ENCODE measurements at regions not wholly inside any gene's neighbourhood (a gene's known extent, or its start where the extent isn't known, plus 50 kb on each side); places are given as distances from the start of the nearest gene placed in this dataset.

DNA sequence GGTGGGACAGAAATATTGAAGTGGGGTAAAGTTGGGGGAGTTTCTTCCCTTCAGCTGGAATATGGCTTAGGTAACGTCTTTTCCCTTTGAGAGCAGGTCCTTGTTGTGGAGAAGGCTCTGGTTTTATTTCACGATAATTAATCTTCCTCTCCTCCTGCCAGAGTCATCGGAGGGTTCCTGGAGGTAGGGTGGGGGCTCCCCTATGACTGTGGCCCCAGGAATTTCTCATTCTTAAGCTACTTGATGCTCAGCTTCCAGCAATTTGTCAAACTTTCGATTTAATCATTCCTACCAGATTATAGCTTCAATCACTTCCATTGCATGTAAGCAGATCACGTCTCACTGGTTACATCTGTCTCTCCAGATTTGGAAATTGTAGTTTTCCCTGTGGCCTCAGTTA is 242.8 kb upstream of the PLET1 start:
- WGBS, 4 donors: 70 to 78% (median 75%) methylated on average over 5 of the region's 5 CpGs
- ATAC-seq (no peak), DNase-seq (no peak)
- no peak overlapping the region for H3K4me3 ChIP-seq
- H3K27me3 ChIP-seq: no peaks in the 10 kb centered on the region
- no peak overlapping the region for H3K27ac ChIP-seq
- no peaks in the 10 kb centered on the region for H3K9me3 ChIP-seq
- TF ChIP-seq, protein P1, sequence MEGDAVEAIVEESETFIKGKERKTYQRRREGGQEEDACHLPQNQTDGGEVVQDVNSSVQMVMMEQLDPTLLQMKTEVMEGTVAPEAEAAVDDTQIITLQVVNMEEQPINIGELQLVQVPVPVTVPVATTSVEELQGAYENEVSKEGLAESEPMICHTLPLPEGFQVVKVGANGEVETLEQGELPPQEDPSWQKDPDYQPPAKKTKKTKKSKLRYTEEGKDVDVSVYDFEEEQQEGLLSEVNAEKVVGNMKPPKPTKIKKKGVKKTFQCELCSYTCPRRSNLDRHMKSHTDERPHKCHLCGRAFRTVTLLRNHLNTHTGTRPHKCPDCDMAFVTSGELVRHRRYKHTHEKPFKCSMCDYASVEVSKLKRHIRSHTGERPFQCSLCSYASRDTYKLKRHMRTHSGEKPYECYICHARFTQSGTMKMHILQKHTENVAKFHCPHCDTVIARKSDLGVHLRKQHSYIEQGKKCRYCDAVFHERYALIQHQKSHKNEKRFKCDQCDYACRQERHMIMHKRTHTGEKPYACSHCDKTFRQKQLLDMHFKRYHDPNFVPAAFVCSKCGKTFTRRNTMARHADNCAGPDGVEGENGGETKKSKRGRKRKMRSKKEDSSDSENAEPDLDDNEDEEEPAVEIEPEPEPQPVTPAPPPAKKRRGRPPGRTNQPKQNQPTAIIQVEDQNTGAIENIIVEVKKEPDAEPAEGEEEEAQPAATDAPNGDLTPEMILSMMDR (IDR thresholded peaks at IDR 0.05): no peak
- TF ChIP-seq POLR2A (IDR thresholded peaks at IDR 0.05): no peak
- intact Hi-C loops (cut with DNase I): no loop called here
- H3K36me3 ChIP-seq: no peaks in the 10 kb centered on the region
- no peaks in the 10 kb centered on the region for H3K4me1 ChIP-seq

DNA sequence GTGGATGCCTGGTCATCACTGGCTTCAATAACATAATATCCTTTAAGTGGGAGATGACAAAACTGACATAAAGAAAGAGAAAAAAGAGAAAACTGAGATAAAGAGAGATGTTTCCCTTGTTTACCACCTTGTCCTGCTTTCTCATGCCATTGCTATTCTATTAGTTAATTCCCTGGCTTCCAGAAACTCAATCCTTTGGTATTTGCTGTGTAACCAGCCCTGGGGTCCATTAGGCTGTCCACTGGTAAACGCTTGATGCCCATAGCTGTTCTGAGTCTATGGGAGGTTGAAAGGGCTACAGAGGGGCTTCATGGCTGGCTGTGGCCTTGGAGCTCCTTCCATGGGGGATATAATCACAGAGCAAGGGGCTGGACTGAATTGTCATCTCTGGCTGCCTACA is 243.4 kb upstream of the PLET1 start:
- intact Hi-C loops (cut with DNase I): no loop called here
- WGBS, 4 donors: 79 to 100% (median 95%) methylated on average over 1 of the region's 1 CpG
- Histone ChIP-seq H3K4me1 (no peaks in the 10 kb centered on the region), H3K9me3 (no peaks in the 10 kb centered on the region), H3K36me3 (no peaks in the 10 kb centered on the region), H3K27me3 (no peaks in the 10 kb centered on the region), H3K27ac (no peak overlapping the region), H3K4me3 (no peak overlapping the region)
- TF ChIP-seq POLR2A (IDR thresholded peaks at IDR 0.05): no peak
- TF ChIP-seq, protein P1 (IDR thresholded peaks at IDR 0.05): no peak
- DNase-seq: no peak
- no peak for ATAC-seq

DNA sequence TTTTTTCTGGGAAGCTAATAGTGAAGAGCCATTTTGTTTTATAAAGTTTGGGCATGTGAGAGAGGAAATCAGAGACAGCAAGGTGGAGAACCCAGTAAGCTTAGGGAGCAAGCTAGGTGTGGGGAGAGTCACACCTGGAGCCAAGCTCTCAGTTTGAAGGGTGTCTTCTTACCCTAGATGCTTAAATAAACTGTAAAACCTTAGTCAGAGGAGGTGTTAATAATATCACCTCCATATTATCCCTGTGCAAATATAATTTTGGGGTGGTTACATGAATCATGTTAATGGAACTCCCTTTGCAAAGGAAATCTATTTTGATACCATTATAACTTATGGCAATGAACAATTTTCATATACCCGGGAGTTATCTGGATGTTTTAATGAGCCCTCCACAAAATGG is 246.2 kb upstream of the PLET1 start:
- TF ChIP-seq, protein P1 (IDR thresholded peaks at IDR 0.05): no peak
- TF ChIP-seq POLR2A (IDR thresholded peaks at IDR 0.05): no peak
- H3K27me3 ChIP-seq: no peaks in the 10 kb centered on the region
- DNase-seq (no peak), ATAC-seq (no peak)
- no peaks in the 10 kb centered on the region for H3K36me3 ChIP-seq
- no peaks in the 10 kb centered on the region for H3K4me1 ChIP-seq
- WGBS, 4 donors: 76 to 88% (median 79%) methylated on average over 1 of the region's 1 CpG
- H3K27ac ChIP-seq: no peak overlapping the region
- intact Hi-C loops (cut with DNase I): no loop called here
- H3K9me3 ChIP-seq: no peaks in the 10 kb centered on the region
- no peak overlapping the region for H3K4me3 ChIP-seq

DNA sequence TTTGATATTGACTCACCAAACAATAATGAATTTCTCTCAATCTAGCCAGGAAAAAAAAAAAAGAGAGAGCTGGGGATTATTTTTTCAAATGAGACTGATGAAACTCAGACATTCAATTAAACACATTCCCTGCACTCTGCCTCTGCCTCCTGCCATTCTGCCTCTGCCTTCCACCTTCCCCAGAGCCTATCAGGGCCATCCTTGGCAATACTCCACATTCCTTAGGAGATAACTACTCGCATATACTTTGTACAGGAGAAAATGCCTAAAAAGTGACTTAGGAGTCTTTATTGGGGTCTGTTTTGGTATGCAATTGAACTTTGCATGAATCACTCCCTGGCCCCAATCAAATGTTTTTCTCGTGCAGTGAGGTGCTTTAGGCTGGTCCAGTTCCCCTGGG is 246.6 kb upstream of the PLET1 start:
- intact Hi-C loops (cut with DNase I): no loop called here
- no peaks in the 10 kb centered on the region for H3K27me3 ChIP-seq
- no peak for DNase-seq
- no peaks in the 10 kb centered on the region for H3K9me3 ChIP-seq
- no peaks in the 10 kb centered on the region for H3K4me1 ChIP-seq
- TF ChIP-seq, protein P1 (IDR thresholded peaks at IDR 0.05): no peak
- TF ChIP-seq POLR2A (IDR thresholded peaks at IDR 0.05): no peak
- H3K27ac ChIP-seq: no peak overlapping the region
- WGBS, 4 donors: 32 to 54% (median 39%) methylated on average over 2 of the region's 2 CpGs
- ATAC-seq: no peak
- no peaks in the 10 kb centered on the region for H3K36me3 ChIP-seq
- no peak overlapping the region for H3K4me3 ChIP-seq
